Panc1 (cell line): ENCODE measurements at regions not wholly inside any gene's neighbourhood (a gene's known extent, or its start where the extent isn't known, plus 50 kb on each side); places are given as distances from the start of the nearest gene placed in this dataset.

Source experiments
- POLR2AphosphoS5 ChIP-seq: IDR thresholded peaks from 2 replicates; pipeline ENCODE4 v1.6.1; 2012; ENCODE audit warnings: mild to moderate bottlenecking, low read depth, low read length, moderate library complexity
- TF ChIP-seq, protein P1 (sequence below): fragments of 450-650 bp; IDR thresholded peaks from 2 replicates; pipeline ENCODE4 v1.5.1; 2017; ENCODE audit warnings: mild to moderate bottlenecking

DNA sequence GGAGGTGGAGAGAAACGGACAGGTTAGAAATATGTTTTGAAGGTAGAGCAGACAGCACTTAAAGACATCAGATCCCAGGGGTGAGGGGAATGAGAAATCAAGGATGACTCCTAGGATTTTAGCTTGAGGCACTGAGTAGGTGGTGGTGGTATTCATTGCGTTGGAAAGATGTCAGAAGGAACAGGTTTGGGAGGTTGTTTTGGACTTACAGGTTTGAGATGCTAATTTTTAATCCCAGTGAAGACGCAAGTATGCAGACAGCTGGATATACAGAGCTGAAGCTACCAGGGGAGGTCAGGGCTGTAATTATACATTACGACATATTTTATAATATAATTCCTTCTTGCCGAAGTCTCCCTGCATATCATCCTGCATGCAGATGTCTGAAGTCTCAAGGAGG, 433.3 kb downstream of the XYLT1 start:
- TF ChIP-seq, protein P1, sequence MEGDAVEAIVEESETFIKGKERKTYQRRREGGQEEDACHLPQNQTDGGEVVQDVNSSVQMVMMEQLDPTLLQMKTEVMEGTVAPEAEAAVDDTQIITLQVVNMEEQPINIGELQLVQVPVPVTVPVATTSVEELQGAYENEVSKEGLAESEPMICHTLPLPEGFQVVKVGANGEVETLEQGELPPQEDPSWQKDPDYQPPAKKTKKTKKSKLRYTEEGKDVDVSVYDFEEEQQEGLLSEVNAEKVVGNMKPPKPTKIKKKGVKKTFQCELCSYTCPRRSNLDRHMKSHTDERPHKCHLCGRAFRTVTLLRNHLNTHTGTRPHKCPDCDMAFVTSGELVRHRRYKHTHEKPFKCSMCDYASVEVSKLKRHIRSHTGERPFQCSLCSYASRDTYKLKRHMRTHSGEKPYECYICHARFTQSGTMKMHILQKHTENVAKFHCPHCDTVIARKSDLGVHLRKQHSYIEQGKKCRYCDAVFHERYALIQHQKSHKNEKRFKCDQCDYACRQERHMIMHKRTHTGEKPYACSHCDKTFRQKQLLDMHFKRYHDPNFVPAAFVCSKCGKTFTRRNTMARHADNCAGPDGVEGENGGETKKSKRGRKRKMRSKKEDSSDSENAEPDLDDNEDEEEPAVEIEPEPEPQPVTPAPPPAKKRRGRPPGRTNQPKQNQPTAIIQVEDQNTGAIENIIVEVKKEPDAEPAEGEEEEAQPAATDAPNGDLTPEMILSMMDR = no peak
- no peak for TF ChIP-seq POLR2AphosphoS5
